RWPE2 (cell line): ENCODE measurements at regions not wholly inside any gene's neighbourhood (a gene's known extent, or its start where the extent isn't known, plus 50 kb on each side); places are given as distances from the start of the nearest gene placed in this dataset.

Experiments used
- ATAC-seq: fragments of 200-7000 bp; cut with Tn5 transposase; 3 replicates; pipeline ENCODE4 v1.9.1; 2021; ENCODE audit warnings: low read depth
- DNase-seq: peaks from one replicate; pipeline ENCODE4 v3.0.0-alpha.2; 2020; ENCODE audit warnings: low spot score
- H3K27ac ChIP-seq: fragments of 450-650 bp; 2 replicates; pipeline ENCODE4 v1.5.1; 2017; ENCODE audit warnings: mild to moderate bottlenecking; ENCODE audit not compliant: poor library complexity, severe bottlenecking
- H3K27me3 ChIP-seq: fragments of 250-450 bp; sonication (Bioruptor Pico); 2 replicates; pipeline ENCODE4 v1.5.1; 2021; ENCODE audit warnings: mild to moderate bottlenecking, moderate library complexity; ENCODE audit not compliant: insufficient read depth, poor library complexity, severe bottlenecking
- H3K36me3 ChIP-seq: fragments of 250-450 bp; sonication (Bioruptor Pico); 2 replicates; pipeline ENCODE4 v1.5.1; 2020; ENCODE audit warnings: low read depth, mild to moderate bottlenecking, moderate library complexity
- H3K4me1 ChIP-seq: fragments of 250-450 bp; sonication (Bioruptor Pico); 2 replicates; pipeline ENCODE4 v1.5.1; 2021; ENCODE audit warnings: mild to moderate bottlenecking, moderate library complexity; ENCODE audit not compliant: insufficient read depth, poor library complexity, severe bottlenecking
- H3K4me3 ChIP-seq: fragments of 250-450 bp; sonication (Bioruptor Pico); 2 replicates; pipeline ENCODE4 v1.5.1; 2021; ENCODE audit warnings: mild to moderate bottlenecking, moderate library complexity; ENCODE audit not compliant: severe bottlenecking
- H3K9me3 ChIP-seq: fragments of 250-450 bp; sonication (Bioruptor Pico); 2 replicates; pipeline ENCODE4 v1.5.1; 2021; ENCODE audit warnings: mild to moderate bottlenecking, moderate library complexity; ENCODE audit not compliant: severe bottlenecking
- CTCF ChIP-seq: fragments of 450-650 bp; IDR thresholded peaks from one replicate; pipeline ENCODE4 v1.5.1; 2017; ENCODE audit warnings: mild to moderate bottlenecking, moderate library complexity; ENCODE audit not compliant: poor library complexity, severe bottlenecking

DNA sequence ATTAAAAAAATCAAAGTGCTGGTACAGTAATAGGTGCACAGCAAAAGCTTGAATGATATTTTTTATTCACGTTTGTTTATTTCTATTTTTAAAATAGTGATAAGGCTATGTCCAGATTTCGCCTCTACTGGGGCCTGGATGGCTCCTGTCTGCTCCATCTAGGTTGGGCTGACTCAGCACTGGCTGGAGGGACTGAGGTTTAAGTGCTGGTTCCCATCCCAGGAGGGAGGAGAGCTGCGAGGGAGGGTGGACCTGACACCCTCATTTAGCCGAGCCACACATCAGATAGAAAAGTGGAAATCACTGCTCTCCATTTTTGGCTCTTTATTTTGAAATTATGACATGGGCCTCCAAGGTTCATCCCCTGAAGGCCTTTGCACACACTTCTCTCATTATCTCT, 95.4 kb upstream of the AGBL1 start:
- Histone ChIP-seq H3K4me1 (peaks cover 5% of the 10 kb centered on the region), H3K36me3 (no peaks in the 10 kb centered on the region), H3K27ac (no peak overlapping the region), H3K9me3 (no peaks in the 10 kb centered on the region), H3K27me3 (no peaks in the 10 kb centered on the region), H3K4me3 (no peak overlapping the region)
- no peak for DNase-seq
- TF ChIP-seq CTCF = no peak
- ATAC-seq = no peak

DNA sequence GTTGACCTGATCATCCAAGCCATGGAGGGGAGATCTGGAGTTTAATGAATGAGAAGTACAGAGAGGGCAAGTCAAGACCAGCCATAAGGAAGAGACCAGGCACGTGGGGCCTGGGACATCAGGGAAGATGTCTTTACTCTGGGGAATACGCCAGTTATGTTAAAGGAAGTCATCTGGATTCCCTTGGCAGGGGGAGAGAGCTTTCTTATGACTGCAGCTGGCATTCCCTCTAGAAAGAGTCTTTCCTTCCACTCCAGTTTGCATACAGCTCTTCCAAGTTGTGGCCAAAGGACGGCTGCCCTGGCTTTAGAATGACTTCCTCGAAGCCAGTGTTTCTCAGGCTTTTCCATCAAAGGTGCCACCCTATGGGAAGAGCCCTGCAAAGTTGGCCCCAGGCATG, 93.6 kb upstream of the AGBL1 start:
- no peak for ATAC-seq
- DNase-seq = no peak
- H3K4me3 ChIP-seq = no peak overlapping the region
- no peaks in the 10 kb centered on the region for H3K27me3 ChIP-seq
- TF ChIP-seq CTCF = no peak
- H3K36me3 ChIP-seq = no peaks in the 10 kb centered on the region
- H3K9me3 ChIP-seq = no peaks in the 10 kb centered on the region
- H3K4me1 ChIP-seq = no peaks in the 10 kb centered on the region
- H3K27ac ChIP-seq = no peak overlapping the region

GRCh38 chr15:85986741-85987140, 92.9 kb upstream of the AGBL1 start:
- Histone ChIP-seq H3K4me3 (no peak overlapping the region), H3K27ac (no peak overlapping the region), H3K4me1 (no peaks in the 10 kb centered on the region), H3K9me3 (no peaks in the 10 kb centered on the region), H3K27me3 (no peaks in the 10 kb centered on the region), H3K36me3 (no peaks in the 10 kb centered on the region)
- DNase-seq (no peak), ATAC-seq (no peak)
- TF ChIP-seq CTCF = no peak

DNA sequence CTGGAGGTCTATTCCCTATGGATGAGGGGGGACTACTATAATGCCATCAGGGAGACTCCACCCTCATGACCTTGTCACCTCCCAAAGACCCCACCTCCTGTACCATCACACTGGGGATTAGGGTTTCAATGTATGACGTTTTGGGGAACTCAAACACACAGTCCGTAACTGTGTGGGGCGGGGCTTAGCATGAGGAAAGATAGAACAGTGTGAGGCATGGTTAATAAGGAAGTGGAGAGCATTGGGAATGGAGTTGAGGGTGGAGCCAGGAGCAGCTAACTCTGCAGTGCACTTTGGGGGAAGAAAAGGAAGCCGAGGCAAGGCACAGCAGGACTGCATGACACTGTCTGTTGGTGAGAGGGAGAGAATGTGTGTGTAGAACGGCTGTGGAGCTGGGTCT, 90.9 kb upstream of the AGBL1 start:
- H3K27me3 ChIP-seq = no peaks in the 10 kb centered on the region
- DNase-seq = no peak
- no peak for ATAC-seq
- H3K9me3 ChIP-seq = no peaks in the 10 kb centered on the region
- no peak for TF ChIP-seq CTCF
- no peaks in the 10 kb centered on the region for H3K36me3 ChIP-seq
- H3K4me1 ChIP-seq = no peaks in the 10 kb centered on the region
- no peak overlapping the region for H3K4me3 ChIP-seq
- H3K27ac ChIP-seq = no peak overlapping the region

- Histone ChIP-seq H3K27me3 (no peaks in the 10 kb centered on the region), H3K9me3 (no peaks in the 10 kb centered on the region), H3K4me1 (no peaks in the 10 kb centered on the region), H3K4me3 (no peak overlapping the region), H3K27ac (no peak overlapping the region), H3K36me3 (no peaks in the 10 kb centered on the region)
- DNase-seq (no peak), ATAC-seq (no peak)
- TF ChIP-seq CTCF = no peak
Measured at GRCh38 chr15:85992224-85992623, 87.4 kb upstream of the AGBL1 start.
